ENCODE measurements at regions not wholly inside any gene's neighbourhood (a gene's known extent, or its start where the extent isn't known, plus 50 kb on each side); places are given as distances from the start of the nearest gene placed in this dataset.
"Not testable (repeated sequence)": the region's sequence is repeated elsewhere in the genome, so short reads cannot be mapped to it uniquely, and the experiment has no call there.

DNA sequence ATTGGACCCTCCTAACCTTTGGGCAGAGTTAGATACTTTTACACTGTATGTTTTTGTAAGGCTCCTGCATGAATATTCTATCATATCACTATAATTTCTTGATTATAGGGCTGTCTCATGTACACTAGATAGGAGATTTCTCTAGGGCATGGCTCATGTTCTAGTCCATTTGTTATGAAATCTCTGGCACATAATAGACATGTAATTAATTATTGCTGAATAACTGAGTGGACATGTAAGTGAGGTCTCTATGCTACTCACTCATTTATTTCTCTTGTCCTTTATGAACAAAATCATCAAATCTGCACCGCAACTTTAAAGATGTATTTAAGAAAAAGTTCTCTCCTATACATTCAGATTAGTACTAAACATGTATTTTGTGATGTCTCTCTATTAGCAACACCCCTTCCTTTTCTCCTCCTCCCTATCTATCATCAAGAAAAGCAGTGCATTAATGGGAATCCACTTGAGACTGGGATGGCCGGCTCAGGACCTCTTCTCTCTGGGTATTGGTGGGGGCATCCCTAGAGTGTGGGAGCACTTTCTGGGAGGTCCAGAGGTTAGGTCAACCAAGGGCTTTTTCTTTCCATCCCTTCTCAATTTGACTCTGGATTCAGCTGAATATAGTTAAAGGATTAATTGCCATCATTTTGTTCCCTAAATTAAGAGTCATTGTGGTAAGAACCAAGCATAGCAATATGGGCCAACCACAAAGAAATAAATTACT lies 168.0 kb upstream of the HMGA2 start:
- no peak for DNase-seq

- peak; percentile 99 for DNase-seq
Observed at GRCh38 chr12:65656891-65657351, 167.4 kb upstream of the HMGA2 start.

GRCh38 chr12:65657635-65658034 lies 166.6 kb upstream of the HMGA2 start:
- no peak for DNase-seq

DNA sequence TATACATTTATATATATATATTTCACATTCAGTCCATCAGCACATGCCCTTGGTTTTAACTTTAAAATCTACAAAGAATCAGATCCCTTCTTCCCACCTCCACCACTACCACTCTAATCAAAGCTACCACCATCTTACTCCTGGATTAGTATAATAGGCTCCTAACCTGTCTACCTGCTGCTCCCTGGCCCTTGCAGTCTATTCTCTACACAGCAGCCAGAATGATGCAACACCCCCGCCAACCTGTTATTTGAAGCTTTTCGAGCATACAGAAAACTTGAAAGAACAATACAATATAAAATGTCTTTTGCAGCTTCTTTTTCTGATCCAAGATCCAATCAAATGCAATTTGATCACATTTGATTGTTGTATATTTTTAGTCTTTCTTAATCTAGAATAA lies 165.9 kb upstream of the HMGA2 start:
- DNase-seq, result no peak

- no peak for DNase-seq
Observed at GRCh38 chr12:65659681-65660080, 164.6 kb upstream of the HMGA2 start.

- no peak for DNase-seq
Observed at GRCh38 chr12:65660096-65660495, 164.2 kb upstream of the HMGA2 start.

- DNase-seq, result no peak
Observed at GRCh38 chr12:65660836-65661235, 163.4 kb upstream of the HMGA2 start.

DNA sequence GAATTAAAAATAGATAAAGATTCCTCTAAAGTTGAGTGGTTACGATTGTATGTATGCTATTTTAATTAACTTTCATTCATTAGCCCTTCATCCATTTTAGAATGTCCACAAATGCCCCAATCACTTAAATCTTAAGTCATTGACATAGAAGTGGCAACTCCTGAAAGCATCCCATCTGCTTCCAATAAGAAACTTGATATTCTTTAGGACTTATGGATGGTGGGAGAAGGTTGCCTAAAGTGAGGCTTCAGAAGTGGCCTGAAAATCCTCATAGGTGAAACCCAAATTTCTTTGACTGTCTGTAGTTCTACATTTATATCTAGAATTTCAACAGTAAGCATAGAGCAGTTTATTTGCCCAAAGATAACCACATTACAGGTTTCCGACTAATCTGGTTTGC lies 161.7 kb upstream of the HMGA2 start:
- no peak for DNase-seq

DNA sequence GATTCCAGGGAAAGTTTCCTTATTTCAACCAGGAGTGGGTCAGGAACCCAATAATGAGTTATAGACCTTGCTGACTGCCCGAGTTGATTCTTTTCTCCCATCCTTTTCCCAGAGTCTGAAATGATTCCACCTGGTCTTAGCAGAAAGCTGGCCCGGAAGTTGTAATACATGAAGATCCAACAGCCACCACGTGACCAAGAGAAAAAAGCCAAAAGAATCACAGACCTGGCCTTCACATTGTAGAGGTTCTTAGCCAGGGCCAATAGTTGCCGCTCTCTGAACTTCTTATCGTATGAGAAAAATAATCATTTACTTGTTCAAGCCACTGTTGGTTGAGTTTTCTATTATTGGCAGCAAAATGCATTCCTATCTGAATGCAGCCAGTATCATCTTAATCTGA lies 161.2 kb upstream of the HMGA2 start:
- no peak for DNase-seq

- DNase-seq, result peak; percentile 28
Observed at GRCh38 chr12:65663648-65664047, 160.6 kb upstream of the HMGA2 start.

DNA sequence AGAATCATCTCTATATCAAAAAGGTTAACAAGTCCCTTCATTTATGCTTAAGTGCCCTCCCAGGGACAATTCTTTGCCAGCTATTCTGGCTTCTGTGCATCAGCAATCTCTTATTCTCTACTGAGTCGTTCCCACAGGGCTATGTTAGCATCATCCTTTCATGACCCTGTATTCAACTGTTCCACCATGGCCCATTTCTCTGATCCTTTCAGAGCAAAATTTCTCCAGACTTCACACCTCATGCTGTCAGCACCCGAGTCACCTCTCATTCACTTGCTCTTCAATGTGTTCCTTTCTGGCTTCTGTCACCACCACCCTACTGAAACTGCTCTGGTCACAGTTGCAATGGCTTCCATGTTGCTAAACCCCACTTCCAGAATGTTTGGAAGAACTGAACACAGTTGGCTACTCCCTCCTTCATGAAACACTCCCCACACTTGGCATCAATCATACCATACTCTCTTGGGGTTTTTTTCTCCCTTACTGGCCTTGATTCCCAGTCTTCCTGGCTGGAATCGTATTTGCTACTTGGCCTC lies 159.5 kb upstream of the HMGA2 start:
- no peak for DNase-seq

- DNase-seq, result no peak
Observed at GRCh38 chr12:65665817-65666216, 158.5 kb upstream of the HMGA2 start.

GRCh38 chr12:65666876-65667275 lies 157.4 kb upstream of the HMGA2 start:
- DNase-seq, result peak; percentile 47

GRCh38 chr12:65667932-65668331 lies 156.4 kb upstream of the HMGA2 start:
- DNase-seq, result no peak

DNA sequence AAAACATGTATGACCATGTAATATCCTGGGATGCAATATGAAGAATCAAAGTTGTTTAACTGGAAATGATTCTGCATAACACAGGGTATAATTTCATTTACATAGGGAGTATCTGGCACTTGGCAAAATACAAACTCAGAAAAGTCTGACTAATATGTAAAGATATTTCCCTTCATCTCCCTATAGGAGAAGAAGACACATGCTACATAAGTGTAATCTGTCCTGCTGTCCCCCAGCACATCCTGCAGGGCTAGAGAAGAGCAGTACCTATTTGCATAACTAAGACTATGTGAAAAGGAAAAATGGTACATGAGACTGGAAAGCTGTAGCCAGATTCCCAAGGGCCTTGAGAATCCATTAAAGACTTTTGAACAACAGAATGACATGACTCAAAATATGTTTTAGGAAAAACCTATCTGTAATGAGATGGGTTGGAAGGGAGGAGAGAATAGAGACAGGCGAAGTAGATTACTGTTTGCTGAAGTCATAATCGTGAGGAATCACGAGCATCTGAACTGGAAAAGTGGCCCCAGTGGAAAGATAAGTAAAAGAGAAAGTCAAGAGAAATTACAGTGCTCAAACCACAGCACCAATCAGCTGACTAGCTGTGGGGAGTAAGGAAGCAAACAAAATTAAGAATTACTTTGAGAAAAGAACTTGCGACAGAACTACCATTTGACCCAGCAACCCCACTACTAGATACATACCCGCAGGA lies 155.1 kb upstream of the HMGA2 start:
- peak; percentile 55 for DNase-seq

DNA sequence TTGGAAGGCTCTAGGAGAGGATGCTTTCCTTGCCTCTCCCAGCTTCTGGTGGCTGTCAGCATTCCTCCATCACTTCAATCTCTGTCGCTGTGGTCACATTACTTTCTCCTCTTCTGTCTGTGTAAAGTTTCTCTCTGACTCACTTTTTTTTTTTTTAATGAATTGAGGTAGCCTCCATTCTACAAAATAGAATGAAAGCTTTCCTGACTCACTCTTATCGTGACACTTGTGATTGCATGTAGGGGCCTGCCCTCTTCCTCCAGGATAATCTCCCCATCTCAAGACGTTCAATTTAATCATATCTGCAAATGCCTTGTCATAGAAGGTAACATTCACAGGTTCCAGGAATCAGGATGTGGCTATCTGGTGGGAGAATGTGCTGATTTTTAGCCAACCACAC lies 153.5 kb upstream of the HMGA2 start:
- peak; percentile 44 for DNase-seq

DNA sequence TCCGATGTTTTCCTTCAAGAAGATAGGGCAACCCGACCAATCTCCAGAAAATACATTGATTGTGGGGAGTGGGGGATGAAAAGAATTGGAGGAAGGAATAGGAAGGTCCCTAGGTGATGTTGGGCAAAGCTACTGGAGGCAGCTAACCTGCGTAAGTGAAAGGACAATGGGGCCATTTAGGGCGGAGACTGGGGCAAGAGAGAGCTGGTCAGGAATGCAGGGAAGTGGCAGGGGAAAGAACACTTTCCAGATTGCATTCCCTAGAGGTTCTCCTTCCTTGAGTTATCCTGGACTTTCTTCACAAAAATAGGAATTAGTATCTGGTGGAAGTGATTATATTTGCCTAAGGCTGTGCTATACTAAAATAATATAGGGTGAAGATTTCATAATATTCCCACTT lies 151.8 kb upstream of the HMGA2 start:
- DNase-seq, result no peak

- no peak for DNase-seq
Observed at GRCh38 chr12:65673156-65673690, 151.1 kb upstream of the HMGA2 start.

DNA sequence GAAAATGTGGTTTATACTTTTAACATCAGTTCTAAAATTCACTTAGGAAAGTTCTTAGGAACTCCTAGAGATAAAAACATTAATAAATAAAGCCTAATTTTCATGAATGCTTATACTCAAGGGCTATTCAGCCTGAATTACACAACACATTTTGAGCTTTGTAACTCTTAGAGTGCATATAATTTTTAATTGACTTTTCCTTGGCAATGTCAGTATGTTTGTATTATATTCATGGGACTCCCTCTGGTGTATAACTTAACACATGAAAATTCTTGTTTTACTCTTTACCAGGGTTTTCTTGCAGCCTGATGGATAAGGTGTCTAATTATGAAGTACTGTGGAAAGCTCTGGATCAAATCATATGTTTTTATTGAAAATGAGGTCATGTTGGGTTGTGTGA lies 150.6 kb upstream of the HMGA2 start:
- peak; percentile 35 for DNase-seq

DNA sequence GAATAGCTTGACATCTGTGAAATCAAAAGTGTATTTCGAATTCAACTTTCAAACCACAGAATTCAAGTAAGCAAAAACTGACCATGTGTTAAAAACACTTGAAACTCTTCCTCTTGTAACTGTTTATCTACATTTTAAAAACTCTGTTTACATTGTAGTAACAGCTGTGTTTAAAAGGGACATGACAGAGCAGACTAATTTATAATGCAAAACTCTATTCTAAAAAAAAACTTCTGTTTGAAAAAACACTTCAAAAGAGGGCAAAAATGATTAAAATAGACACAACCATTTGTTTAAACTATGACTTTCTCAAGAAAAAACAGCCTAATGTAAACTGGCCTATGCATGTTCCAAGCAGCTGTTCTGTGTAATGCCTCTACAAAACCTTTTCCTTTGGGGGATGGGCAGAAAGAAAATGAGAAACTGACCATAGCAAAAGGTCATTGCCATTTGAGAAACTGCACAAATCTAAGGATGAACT lies 149.1 kb upstream of the HMGA2 start:
- no peak for DNase-seq

GRCh38 chr12:65678172-65678571 lies 146.1 kb upstream of the HMGA2 start:
- DNase-seq, result not testable (repeated sequence)

DNA sequence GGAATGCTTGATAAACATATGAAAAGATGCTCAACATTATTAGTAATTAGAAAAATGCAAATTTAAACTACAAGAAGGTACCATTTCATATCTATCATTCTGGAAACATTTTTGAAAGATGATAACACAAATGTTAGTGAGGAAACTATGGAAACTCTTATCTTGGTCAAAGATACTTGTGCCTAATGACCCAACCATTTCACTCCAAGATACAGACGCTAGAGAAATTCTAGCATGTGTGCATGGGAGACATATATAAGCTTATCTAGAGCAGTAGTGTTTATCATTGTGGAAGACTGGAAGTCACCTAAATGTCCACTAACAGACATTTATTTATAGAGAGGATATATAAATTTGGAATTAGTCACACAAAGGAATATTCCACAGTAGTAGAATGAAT lies 143.1 kb upstream of the HMGA2 start:
- no peak for DNase-seq

- DNase-seq, result no peak
Observed at GRCh38 chr12:65682112-65682511, 142.2 kb upstream of the HMGA2 start.

DNA sequence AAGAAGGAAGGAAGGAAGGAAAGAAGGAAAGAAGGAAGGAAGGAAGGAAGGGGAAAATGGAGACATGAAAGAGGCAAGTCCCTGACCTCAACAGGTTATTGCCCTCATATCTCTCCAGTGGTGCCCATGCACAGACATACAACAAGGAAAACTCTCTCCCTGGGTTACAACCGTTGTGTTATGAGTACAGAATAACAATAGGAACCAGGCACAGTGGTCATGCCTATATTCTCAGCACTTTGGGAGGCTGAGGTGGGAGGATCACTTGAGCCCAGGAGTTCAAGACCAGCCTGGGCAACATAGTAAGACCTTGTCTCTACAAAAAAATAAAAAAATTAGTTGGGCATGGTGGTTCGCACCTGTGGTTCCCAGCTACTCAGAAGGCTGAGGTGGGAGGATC lies 139.4 kb upstream of the HMGA2 start:
- no peak for DNase-seq
